Trophoblast cell (in vitro differentiated cells and primary cell): ENCODE measurements at regions not wholly inside any gene's neighbourhood (a gene's known extent, or its start where the extent isn't known, plus 50 kb on each side); places are given as distances from the start of the nearest gene placed in this dataset.
A peak's percentile ranks its signal among the peaks of the same experiment; 100 is the strongest.

Experiments
- DNase-seq, 2 donors: peaks; one replicate each; pipeline ENCODE4 v3.0.0-alpha.2; 2016
- H2AFZ ChIP-seq: 2 replicates; pipeline ENCODE4 v1.6.1; 2013; ENCODE audit warnings: low read length, moderate library complexity, mild to moderate bottlenecking; ENCODE audit not compliant: insufficient read depth, poor library complexity
- H2AK5ac ChIP-seq: 2 replicates; pipeline ENCODE4 v1.6.1; 2013; ENCODE audit warnings: mild to moderate bottlenecking, low read length
- H2BK120ac ChIP-seq: 2 replicates; pipeline ENCODE4 v1.6.1; 2013; ENCODE audit warnings: low read length, mild to moderate bottlenecking, moderate library complexity; ENCODE audit not compliant: insufficient read depth, poor library complexity
- H2BK12ac ChIP-seq: 2 replicates; pipeline ENCODE4 v1.6.1; 2013; ENCODE audit warnings: mild to moderate bottlenecking, low read length, moderate library complexity
- H2BK5ac ChIP-seq: 2 replicates; pipeline ENCODE4 v1.6.1; 2013; ENCODE audit warnings: low read length, low read depth, moderate library complexity, mild to moderate bottlenecking; ENCODE audit not compliant: poor library complexity
- H3K14ac ChIP-seq: 2 replicates; pipeline ENCODE4 v1.6.1; 2013; ENCODE audit warnings: mild to moderate bottlenecking, low read length
- H3K18ac ChIP-seq: 2 replicates; pipeline ENCODE4 v1.6.1; 2013; ENCODE audit warnings: mild to moderate bottlenecking, low read length
- H3K23ac ChIP-seq: 2 replicates; pipeline ENCODE4 v1.6.1; 2013; ENCODE audit warnings: low read length
- H3K27ac ChIP-seq: 2 replicates; pipeline ENCODE4 v1.5.1; 2013; ENCODE audit warnings: low read depth, mild to moderate bottlenecking, inconsistent platforms, low read length, moderate library complexity
- H3K27me3 ChIP-seq: 2 replicates; pipeline ENCODE4 v1.6.1; 2013; ENCODE audit warnings: inconsistent platforms, mild to moderate bottlenecking, low read length, moderate library complexity; ENCODE audit not compliant: insufficient read depth
- H3K36me3 ChIP-seq, 2 experiments: 1 replicate in 1 of 2; 2 replicates in 1 of 2; pipeline ENCODE4 v1.6.1; 2013; ENCODE audit warnings: low read length in 2 of 2, mild to moderate bottlenecking in 2 of 2, moderate library complexity in 1 of 2; ENCODE audit not compliant: insufficient read depth in 2 of 2, control insufficient read depth in 1 of 2
- H3K4ac ChIP-seq: 2 replicates; pipeline ENCODE4 v1.6.1; 2013; ENCODE audit warnings: low read depth, mild to moderate bottlenecking, low read length, moderate library complexity
- H3K4me1 ChIP-seq, 2 experiments: 1 replicate in 1 of 2; 2 replicates in 1 of 2; pipeline ENCODE4 v1.6.1; 2013; ENCODE audit warnings: low read length in 2 of 2, mild to moderate bottlenecking in 2 of 2, moderate library complexity in 1 of 2; ENCODE audit not compliant: insufficient read depth in 2 of 2, control insufficient read depth in 1 of 2
- H3K4me2 ChIP-seq: 2 replicates; pipeline ENCODE4 v1.6.1; 2013; ENCODE audit warnings: inconsistent platforms, mild to moderate bottlenecking, low read length, moderate library complexity
- H3K4me3 ChIP-seq: 2 replicates; pipeline ENCODE4 v1.5.1; 2013; ENCODE audit warnings: mild to moderate bottlenecking, low read depth, low read length, inconsistent platforms
- H3K79me1 ChIP-seq: one replicate; pipeline ENCODE4 v1.6.1; 2013; ENCODE audit warnings: low read length
- H3K79me2 ChIP-seq: 2 replicates; pipeline ENCODE4 v1.6.1; 2013; ENCODE audit warnings: low read length, mild to moderate bottlenecking; ENCODE audit not compliant: control insufficient read depth, insufficient read depth, poor library complexity
- H3K9ac ChIP-seq: 2 replicates; pipeline ENCODE4 v1.6.1; 2013; ENCODE audit warnings: mild to moderate bottlenecking, low read length
- H3K9me3 ChIP-seq: 2 replicates; pipeline ENCODE4 v1.6.1; 2013; ENCODE audit warnings: low read depth, mild to moderate bottlenecking, control low read depth, inconsistent platforms, low read length; ENCODE audit not compliant: insufficient read depth
- H4K12ac ChIP-seq: 2 replicates; pipeline ENCODE4 v1.6.1; 2013; ENCODE audit warnings: low read depth, mild to moderate bottlenecking, low read length, moderate library complexity
- H4K8ac ChIP-seq: 2 replicates; pipeline ENCODE4 v1.6.1; 2013; ENCODE audit warnings: low read depth, mild to moderate bottlenecking, low read length, moderate library complexity
- H4K91ac ChIP-seq: one replicate; pipeline ENCODE4 v1.6.1; 2013; ENCODE audit warnings: low read depth, mild to moderate bottlenecking, low read length, moderate library complexity
- WGBS: extraction: QIAGEN DNeasy Blood & Tissue Kit; methylation state at CpG from one replicate; pipeline ENCODE4 v1.1.7; 2013; ENCODE audit warnings: missing lambda C conversion rate; ENCODE audit not compliant: insufficient read length, insufficient coverage; ENCODE audit errors: extremely low coverage; 5-methylcytosine and 5-hydroxymethylcytosine counted together

- Histone ChIP-seq H4K12ac (no peak overlapping the region), H4K8ac (no peak overlapping the region), H3K4ac (no peak overlapping the region), H3K23ac (no peak overlapping the region), H3K36me3 (no peaks in the 10 kb centered on the region), H4K91ac (no peak overlapping the region), H3K27ac (peak overlapping the region; percentile 73), H2BK120ac (no peak overlapping the region), H2AK5ac (no peak overlapping the region), H3K18ac (no peak overlapping the region), H3K4me2 (no peak overlapping the region), H2BK5ac (no peak overlapping the region), H3K9ac (no peak overlapping the region), H3K4me1 (peaks cover 2 to 13% of the 10 kb centered on the region in 2 experiments), H3K4me3 (no peak overlapping the region), H3K79me1 (peaks cover 6% of the 10 kb centered on the region), H2AFZ (no peak overlapping the region), H2BK12ac (no peak overlapping the region), H3K14ac (no peak overlapping the region), H3K9me3 (no peaks in the 10 kb centered on the region), H3K27me3 (no peaks in the 10 kb centered on the region), H3K79me2 (no peaks in the 10 kb centered on the region)
- no CpG with 5 or more reads among the region's 3 CpGs for WGBS
- peak in 1 of 2 donors; percentile 36 for DNase-seq
These were observed 119.0 kb upstream of the ADGRL2 start for GRCh38 chr1:81681601-81682266.

- Histone ChIP-seq H4K12ac (no peak overlapping the region), H3K4me2 (no peak overlapping the region), H3K9ac (no peak overlapping the region), H3K79me2 (no peaks in the 10 kb centered on the region), H3K18ac (peak overlapping the region; percentile 35), H2BK120ac (peak overlapping the region; percentile 92), H2BK5ac (peak overlapping the region; percentile 69), H3K4me3 (no peak overlapping the region), H3K36me3 (no peaks in the 10 kb centered on the region), H2BK12ac (peak overlapping the region; percentile 95), H3K27me3 (no peaks in the 10 kb centered on the region), H3K4ac (peak overlapping the region; percentile 14), H3K14ac (peak overlapping the region; percentile 32), H2AK5ac (peak overlapping the region; percentile 82), H2AFZ (no peak overlapping the region), H4K8ac (no peak overlapping the region), H3K9me3 (no peaks in the 10 kb centered on the region), H3K79me1 (peaks cover 6% of the 10 kb centered on the region), H4K91ac (no peak overlapping the region), H3K27ac (peak overlapping the region; percentile 78), H3K23ac (no peak overlapping the region), H3K4me1 (peaks cover 2 to 13% of the 10 kb centered on the region in 2 experiments)
- no CpG with 5 or more reads among the region's 2 CpGs for WGBS
- no peak for DNase-seq
These were observed 119.6 kb upstream of the ADGRL2 start for GRCh38 chr1:81681114-81681513.

GRCh38 chr1:81679942-81680341 lies 120.8 kb upstream of the ADGRL2 start:
- H3K4me2 ChIP-seq = peak overlapping the region; percentile 10
- no peaks in the 10 kb centered on the region for H3K9me3 ChIP-seq
- no CpG with 5 or more reads among the region's 3 CpGs for WGBS
- no peak overlapping the region for H3K14ac ChIP-seq
- H3K79me1 ChIP-seq = peaks cover 6% of the 10 kb centered on the region
- DNase-seq = peak in 1 of 2 donors; percentile 27
- no peak overlapping the region for H4K91ac ChIP-seq
- no peak overlapping the region for H3K18ac ChIP-seq
- H3K36me3 ChIP-seq = no peaks in the 10 kb centered on the region
- no peak overlapping the region for H3K4me3 ChIP-seq
- no peak overlapping the region for H2AFZ ChIP-seq
- H2AK5ac ChIP-seq = no peak overlapping the region
- H3K27ac ChIP-seq = peak overlapping the region; percentile 38
- H2BK5ac ChIP-seq = no peak overlapping the region
- no peak overlapping the region for H3K23ac ChIP-seq
- H3K4ac ChIP-seq = no peak overlapping the region
- H3K4me1 ChIP-seq = peaks cover 2 to 13% of the 10 kb centered on the region in 2 experiments
- no peak overlapping the region for H4K12ac ChIP-seq
- no peak overlapping the region for H4K8ac ChIP-seq
- H3K79me2 ChIP-seq = no peaks in the 10 kb centered on the region
- H3K9ac ChIP-seq = no peak overlapping the region
- H3K27me3 ChIP-seq = no peaks in the 10 kb centered on the region
- H2BK120ac ChIP-seq = no peak overlapping the region
- no peak overlapping the region for H2BK12ac ChIP-seq

- Histone ChIP-seq H3K27me3 (no peaks in the 10 kb centered on the region), H3K36me3 (no peaks in the 10 kb centered on the region), H2AK5ac (no peak overlapping the region), H3K4me1 (peaks cover 2 to 13% of the 10 kb centered on the region in 2 experiments), H3K14ac (no peak overlapping the region), H2BK5ac (no peak overlapping the region), H3K9ac (no peak overlapping the region), H3K4me2 (no peak overlapping the region), H3K18ac (no peak overlapping the region), H4K12ac (no peak overlapping the region), H3K4ac (no peak overlapping the region), H2BK120ac (no peak overlapping the region), H2AFZ (no peak overlapping the region), H3K9me3 (no peaks in the 10 kb centered on the region), H2BK12ac (no peak overlapping the region), H3K27ac (no peak overlapping the region), H3K79me2 (no peaks in the 10 kb centered on the region), H3K23ac (no peak overlapping the region), H3K79me1 (peaks cover 6% of the 10 kb centered on the region), H4K8ac (no peak overlapping the region), H4K91ac (no peak overlapping the region), H3K4me3 (no peak overlapping the region)
- no CpG with 5 or more reads among the region's 3 CpGs for WGBS
- DNase-seq = peak; percentile 24 to 85
These were observed 122.0 kb upstream of the ADGRL2 start for GRCh38 chr1:81678779-81679178.
